ENCODE measurements at regions not wholly inside any gene's neighbourhood (a gene's known extent, or its start where the extent isn't known, plus 50 kb on each side); places are given as distances from the start of the nearest gene placed in this dataset.

- H3K27ac ChIP-seq = no peak overlapping the region
- TF ChIP-seq, protein P1, sequence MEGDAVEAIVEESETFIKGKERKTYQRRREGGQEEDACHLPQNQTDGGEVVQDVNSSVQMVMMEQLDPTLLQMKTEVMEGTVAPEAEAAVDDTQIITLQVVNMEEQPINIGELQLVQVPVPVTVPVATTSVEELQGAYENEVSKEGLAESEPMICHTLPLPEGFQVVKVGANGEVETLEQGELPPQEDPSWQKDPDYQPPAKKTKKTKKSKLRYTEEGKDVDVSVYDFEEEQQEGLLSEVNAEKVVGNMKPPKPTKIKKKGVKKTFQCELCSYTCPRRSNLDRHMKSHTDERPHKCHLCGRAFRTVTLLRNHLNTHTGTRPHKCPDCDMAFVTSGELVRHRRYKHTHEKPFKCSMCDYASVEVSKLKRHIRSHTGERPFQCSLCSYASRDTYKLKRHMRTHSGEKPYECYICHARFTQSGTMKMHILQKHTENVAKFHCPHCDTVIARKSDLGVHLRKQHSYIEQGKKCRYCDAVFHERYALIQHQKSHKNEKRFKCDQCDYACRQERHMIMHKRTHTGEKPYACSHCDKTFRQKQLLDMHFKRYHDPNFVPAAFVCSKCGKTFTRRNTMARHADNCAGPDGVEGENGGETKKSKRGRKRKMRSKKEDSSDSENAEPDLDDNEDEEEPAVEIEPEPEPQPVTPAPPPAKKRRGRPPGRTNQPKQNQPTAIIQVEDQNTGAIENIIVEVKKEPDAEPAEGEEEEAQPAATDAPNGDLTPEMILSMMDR (conservative IDR thresholded peaks at IDR 0.05) = no peak
Measured at GRCh38 chr4:20487852-20488251, 212.4 kb upstream of the PACRGL start.

DNA sequence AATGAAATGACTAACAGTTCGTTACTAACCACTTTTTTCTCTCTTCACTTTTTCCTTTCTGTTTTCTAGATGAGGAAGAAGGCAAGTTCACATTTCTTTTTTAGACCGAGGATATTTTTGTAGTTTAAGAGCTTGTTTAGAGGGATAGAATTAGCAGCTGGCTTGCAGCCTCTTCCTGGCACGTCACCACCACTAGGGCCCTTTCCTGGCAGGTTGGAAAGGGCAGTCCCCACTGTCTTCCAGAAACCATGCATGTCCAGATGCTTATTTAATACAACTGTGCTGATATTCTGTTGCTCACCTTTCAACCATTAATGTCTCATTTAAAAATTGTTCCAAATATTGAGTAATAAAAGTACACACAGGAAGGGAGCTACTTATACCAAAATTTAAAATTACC lies 209.5 kb upstream of the PACRGL start:
- no peak overlapping the region for H3K27ac ChIP-seq
- TF ChIP-seq, protein P1 (conservative IDR thresholded peaks at IDR 0.05) = no peak; the same call in 1 of the 2 replicates

DNA sequence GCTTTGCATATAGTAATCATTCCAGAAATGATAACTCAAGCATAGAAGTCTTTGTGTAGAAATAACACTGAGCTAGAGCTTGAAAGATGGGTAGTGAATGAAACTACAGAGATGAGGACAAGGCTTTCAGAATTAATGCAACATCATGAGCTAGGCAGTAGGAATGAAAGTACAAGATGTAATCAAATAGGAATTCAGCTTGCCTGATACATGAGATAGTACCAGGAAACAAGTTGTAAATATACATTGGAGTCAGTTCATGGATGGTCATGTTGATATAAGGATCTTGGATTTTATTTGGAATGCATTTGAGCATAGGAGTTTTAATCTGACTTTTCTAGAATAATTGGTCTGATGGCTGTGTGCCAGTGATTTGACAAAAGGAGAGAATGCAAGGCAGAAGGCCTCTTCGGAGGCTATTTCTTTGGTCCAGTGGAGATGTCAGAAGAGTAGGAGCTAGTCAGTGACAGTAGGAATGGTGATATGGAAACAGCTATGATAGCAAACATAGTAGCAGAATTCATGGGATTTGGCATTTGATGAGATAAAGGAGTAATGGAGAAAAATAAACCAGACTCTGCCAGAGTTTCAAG lies 206.4 kb upstream of the PACRGL start:
- TF ChIP-seq, protein P1 (conservative IDR thresholded peaks at IDR 0.05) = no peak
- H3K27ac ChIP-seq = no peak overlapping the region

DNA sequence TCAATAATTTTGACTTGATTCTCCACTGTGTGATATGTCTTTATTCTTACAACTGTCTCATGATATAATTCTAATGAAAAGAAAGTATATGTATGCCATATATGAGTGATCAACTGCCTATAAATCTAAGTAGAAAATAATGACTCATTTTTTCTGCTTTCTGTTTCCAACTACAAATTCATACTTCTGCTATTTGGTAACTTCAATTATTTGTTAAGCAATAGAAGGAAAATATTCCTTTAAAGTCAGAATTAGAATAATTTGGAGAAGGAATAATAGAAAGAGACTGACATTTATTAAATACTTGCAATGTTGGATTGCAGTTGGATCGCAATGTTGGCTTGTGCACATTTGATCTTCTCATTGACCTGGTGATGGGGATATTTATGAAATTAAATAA lies 204.2 kb upstream of the PACRGL start:
- TF ChIP-seq, protein P1 (conservative IDR thresholded peaks at IDR 0.05) = no peak
- no peak overlapping the region for H3K27ac ChIP-seq

GRCh38 chr4:20504146-20504545 lies 196.1 kb upstream of the PACRGL start:
- no peak overlapping the region for H3K27ac ChIP-seq
- TF ChIP-seq, protein P1 (conservative IDR thresholded peaks at IDR 0.05) = no peak

- no peak overlapping the region for H3K27ac ChIP-seq
- TF ChIP-seq, protein P1 (conservative IDR thresholded peaks at IDR 0.05) = no peak
Measured at GRCh38 chr4:20505927-20506326, 194.3 kb upstream of the PACRGL start.

DNA sequence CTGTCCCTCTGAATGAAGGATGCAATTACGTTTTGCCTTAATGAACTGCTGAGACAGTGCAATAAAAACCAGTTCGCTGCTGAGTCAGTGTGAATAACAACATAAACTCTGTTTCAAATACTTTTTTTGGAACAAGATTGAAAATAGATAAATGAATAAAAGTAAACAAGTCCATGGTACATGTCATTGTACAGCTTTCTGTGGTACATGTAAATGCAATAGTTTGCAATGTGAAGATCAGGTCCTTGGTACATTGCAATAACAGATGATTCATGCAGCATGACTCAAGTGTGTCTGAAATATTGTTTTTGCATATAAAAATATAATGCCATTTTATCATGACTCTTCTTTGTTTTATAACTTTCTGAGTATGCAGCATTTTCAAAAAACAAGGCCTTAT lies 193.4 kb upstream of the PACRGL start:
- H3K27ac ChIP-seq = no peak overlapping the region
- TF ChIP-seq, protein P1 (conservative IDR thresholded peaks at IDR 0.05) = no peak

Measured in VCaP (cell line).